GM23338 (cell line): ENCODE measurements at regions not wholly inside any gene's neighbourhood (a gene's known extent, or its start where the extent isn't known, plus 50 kb on each side); places are given as distances from the start of the nearest gene placed in this dataset.

Experiments used
- CREB1 ChIP-seq: fragments of 250-450 bp; sonication (Bioruptor Pico); IDR thresholded peaks from 2 replicates; pipeline ENCODE4 v1.5.0; 2020; ENCODE audit warnings: low read depth, mild to moderate bottlenecking, moderate library complexity
- CTCF ChIP-seq, 2 experiments: fragments of 200-600 bp in 1 of 2; sonication (generic) in 1 of 2; conservative IDR thresholded peaks; 2 replicates each; pipeline versions ENCODE4 v1.5.1 to v1.6.1; 2016 to 2017; ENCODE audit warnings: antibody characterized with exemption in 2 of 2, low read depth in 2 of 2, mild to moderate bottlenecking in 2 of 2, moderate library complexity in 1 of 2
- ETS1 ChIP-seq: IDR thresholded peaks from 2 replicates; pipeline ENCODE4 v1.6.1; 2016; ENCODE audit warnings: antibody characterized with exemption
- EZH2 ChIP-seq: fragments of 200-600 bp; sonication (generic); IDR thresholded peaks from one replicate; pipeline ENCODE4 v1.8.0; 2017; ENCODE audit warnings: antibody characterized with exemption, mild to moderate bottlenecking, low read depth; ENCODE audit not compliant: unreplicated experiment
- EZH2phosphoT487 ChIP-seq: fragments of 200-600 bp; sonication (generic); IDR thresholded peaks from one replicate; pipeline ENCODE4 v1.8.1; 2018; ENCODE audit warnings: antibody characterized with exemption; ENCODE audit not compliant: unreplicated experiment
- JUNB ChIP-seq: IDR thresholded peaks from one replicate; pipeline ENCODE4 v1.6.1; 2016; ENCODE audit warnings: antibody characterized with exemption; ENCODE audit not compliant: unreplicated experiment
- NANOG ChIP-seq: IDR thresholded peaks from 2 replicates; pipeline ENCODE4 v1.6.1; 2016; ENCODE audit warnings: antibody characterized with exemption, borderline replicate concordance
- POLR2AphosphoS5 ChIP-seq: IDR thresholded peaks from 2 replicates; pipeline ENCODE4 v1.6.1; 2016; ENCODE audit warnings: antibody characterized with exemption, low read depth
- REST ChIP-seq: IDR thresholded peaks from one replicate; pipeline ENCODE4 v1.6.1; 2018; ENCODE audit warnings: antibody characterized with exemption; ENCODE audit not compliant: unreplicated experiment
- STAT1 ChIP-seq: IDR thresholded peaks from one replicate; pipeline ENCODE4 v1.6.1; 2016; ENCODE audit warnings: antibody characterized with exemption; ENCODE audit not compliant: unreplicated experiment
- ZNF114 ChIP-seq: fragments of 250-450 bp; sonication (Bioruptor Pico); IDR thresholded peaks from 2 replicates; pipeline ENCODE4 v1.5.0; 2020; ENCODE audit warnings: mild to moderate bottlenecking, moderate library complexity
- ZNF331 ChIP-seq: fragments of 250-450 bp; sonication (Bioruptor Pico); IDR thresholded peaks from 2 replicates; pipeline ENCODE4 v1.5.0; 2020; ENCODE audit warnings: low read depth, mild to moderate bottlenecking, moderate library complexity
- ZNF462 ChIP-seq: fragments of 250-450 bp; sonication (Bioruptor Pico); IDR thresholded peaks from 2 replicates; pipeline ENCODE4 v1.5.0; 2020; ENCODE audit warnings: mild to moderate bottlenecking, moderate library complexity

- TF ChIP-seq CTCF (conservative IDR thresholded peaks at IDR 0.05; ENCODE audit: low read depth in 2 of 2) (no peak), CREB1 (CRISPR knock-in tag) (no peak), POLR2AphosphoS5 (no peak), EZH2 (no peak), EZH2phosphoT487 (no peak), NANOG (no peak), ETS1 (no peak), REST (no peak), JUNB (no peak), ZNF462 (no peak), STAT1 (no peak), ZNF331 (CRISPR knock-in tag) (no peak), ZNF114 (CRISPR knock-in tag) (no peak)
Observed at GRCh38 chrY:9126545-9126944, 210.7 kb upstream of the TSPY4 start.
